Stomach (tissue), 4 donors: ENCODE measurements at regions not wholly inside any gene's neighbourhood (a gene's known extent, or its start where the extent isn't known, plus 50 kb on each side); places are given as distances from the start of the nearest gene placed in this dataset.

Experiments
- POLR2A ChIP-seq, 4 donors: fragments of 450-650 bp; IDR thresholded peaks; one replicate each; pipeline ENCODE4 v1.6.1; 2016; ENCODE audit warnings: antibody characterized with exemption in 4 of 4, control low read depth in 2 of 4, mild to moderate bottlenecking in 1 of 4, moderate library complexity in 1 of 4
- TF ChIP-seq, protein P1 (sequence below), 7 experiments: fragments of 450-650 bp in 4 of 7; fragments of 200-600 bp in 3 of 7; sonication (generic) in 3 of 7; IDR thresholded peaks; one replicate each; pipeline ENCODE4 v1.5.1; 2016 to 2019; ENCODE audit warnings: antibody characterized with exemption in 7 of 7, control low read depth in 2 of 7, mild to moderate bottlenecking in 1 of 7

DNA sequence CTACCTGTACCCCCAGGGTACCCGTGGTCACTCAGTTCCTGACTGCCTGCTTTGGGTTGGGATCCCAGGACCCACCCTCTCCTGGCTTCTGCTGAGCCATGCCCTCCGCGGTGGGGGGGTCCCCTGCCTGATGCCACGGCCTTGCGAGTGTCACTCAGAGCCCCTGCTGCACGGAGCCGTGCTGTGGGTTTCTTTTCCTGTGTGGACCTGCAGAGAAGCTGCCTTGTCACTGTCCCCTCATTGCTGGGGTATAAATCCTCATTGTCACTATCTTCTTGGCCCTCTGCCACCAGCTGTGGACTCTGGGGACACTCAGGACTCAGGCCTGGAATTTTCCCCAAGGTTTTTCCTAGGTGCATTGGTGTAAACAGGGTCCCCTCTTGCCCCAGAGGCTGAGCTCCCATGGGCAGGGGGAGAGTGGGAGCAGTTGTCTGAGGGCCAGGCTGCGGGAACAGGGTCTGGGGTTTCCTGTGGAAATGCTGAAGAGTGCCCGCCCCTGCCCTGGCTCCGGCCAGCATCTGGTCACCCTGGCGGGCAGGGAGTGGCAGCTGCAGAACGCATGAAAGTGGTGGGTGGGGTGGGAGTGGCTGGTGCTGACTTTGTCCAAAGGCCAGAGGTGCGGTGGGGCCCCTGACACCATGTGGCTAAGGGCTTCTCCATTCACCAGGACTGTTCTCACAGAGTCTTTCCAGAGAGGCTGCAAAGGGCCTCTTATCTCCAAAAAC lies 191.7 kb downstream of the GOLGA6L6 start:
- TF ChIP-seq, protein P1, sequence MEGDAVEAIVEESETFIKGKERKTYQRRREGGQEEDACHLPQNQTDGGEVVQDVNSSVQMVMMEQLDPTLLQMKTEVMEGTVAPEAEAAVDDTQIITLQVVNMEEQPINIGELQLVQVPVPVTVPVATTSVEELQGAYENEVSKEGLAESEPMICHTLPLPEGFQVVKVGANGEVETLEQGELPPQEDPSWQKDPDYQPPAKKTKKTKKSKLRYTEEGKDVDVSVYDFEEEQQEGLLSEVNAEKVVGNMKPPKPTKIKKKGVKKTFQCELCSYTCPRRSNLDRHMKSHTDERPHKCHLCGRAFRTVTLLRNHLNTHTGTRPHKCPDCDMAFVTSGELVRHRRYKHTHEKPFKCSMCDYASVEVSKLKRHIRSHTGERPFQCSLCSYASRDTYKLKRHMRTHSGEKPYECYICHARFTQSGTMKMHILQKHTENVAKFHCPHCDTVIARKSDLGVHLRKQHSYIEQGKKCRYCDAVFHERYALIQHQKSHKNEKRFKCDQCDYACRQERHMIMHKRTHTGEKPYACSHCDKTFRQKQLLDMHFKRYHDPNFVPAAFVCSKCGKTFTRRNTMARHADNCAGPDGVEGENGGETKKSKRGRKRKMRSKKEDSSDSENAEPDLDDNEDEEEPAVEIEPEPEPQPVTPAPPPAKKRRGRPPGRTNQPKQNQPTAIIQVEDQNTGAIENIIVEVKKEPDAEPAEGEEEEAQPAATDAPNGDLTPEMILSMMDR (IDR thresholded peaks at IDR 0.05): no peak
- no peak for TF ChIP-seq POLR2A (IDR thresholded peaks at IDR 0.05)
